ENCODE measurements at regions not wholly inside any gene's neighbourhood (a gene's known extent, or its start where the extent isn't known, plus 50 kb on each side); places are given as distances from the start of the nearest gene placed in this dataset.

DNA sequence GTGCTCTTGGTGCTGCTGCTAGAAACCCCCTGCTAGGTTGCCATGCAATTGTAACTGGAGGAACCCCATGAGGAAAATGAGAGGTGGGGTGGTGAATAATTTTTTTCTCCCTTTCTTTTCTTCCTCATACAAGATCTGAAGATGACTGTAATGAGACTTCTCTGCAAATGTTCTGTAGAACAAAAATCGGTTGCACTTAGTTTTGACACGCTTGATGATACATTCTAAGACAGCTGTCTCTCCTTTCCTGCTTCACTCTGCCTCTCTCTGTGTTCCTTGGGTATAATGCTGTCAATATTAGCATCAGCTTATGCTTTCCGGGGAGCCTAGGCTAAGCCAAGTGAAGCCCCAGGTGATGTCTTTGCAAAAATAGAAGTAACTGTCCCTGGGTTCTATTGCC is 721.5 kb downstream of the POM121L12 start:
- TF ChIP-seq, protein P1, sequence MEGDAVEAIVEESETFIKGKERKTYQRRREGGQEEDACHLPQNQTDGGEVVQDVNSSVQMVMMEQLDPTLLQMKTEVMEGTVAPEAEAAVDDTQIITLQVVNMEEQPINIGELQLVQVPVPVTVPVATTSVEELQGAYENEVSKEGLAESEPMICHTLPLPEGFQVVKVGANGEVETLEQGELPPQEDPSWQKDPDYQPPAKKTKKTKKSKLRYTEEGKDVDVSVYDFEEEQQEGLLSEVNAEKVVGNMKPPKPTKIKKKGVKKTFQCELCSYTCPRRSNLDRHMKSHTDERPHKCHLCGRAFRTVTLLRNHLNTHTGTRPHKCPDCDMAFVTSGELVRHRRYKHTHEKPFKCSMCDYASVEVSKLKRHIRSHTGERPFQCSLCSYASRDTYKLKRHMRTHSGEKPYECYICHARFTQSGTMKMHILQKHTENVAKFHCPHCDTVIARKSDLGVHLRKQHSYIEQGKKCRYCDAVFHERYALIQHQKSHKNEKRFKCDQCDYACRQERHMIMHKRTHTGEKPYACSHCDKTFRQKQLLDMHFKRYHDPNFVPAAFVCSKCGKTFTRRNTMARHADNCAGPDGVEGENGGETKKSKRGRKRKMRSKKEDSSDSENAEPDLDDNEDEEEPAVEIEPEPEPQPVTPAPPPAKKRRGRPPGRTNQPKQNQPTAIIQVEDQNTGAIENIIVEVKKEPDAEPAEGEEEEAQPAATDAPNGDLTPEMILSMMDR (IDR thresholded peaks at IDR 0.05), result no peak
- TF ChIP-seq POLR2A (IDR thresholded peaks at IDR 0.05), result no peak

All from body of pancreas (tissue), 4 donors.